ENCODE measurements at regions not wholly inside any gene's neighbourhood (a gene's known extent, or its start where the extent isn't known, plus 50 kb on each side); places are given as distances from the start of the nearest gene placed in this dataset.

DNA sequence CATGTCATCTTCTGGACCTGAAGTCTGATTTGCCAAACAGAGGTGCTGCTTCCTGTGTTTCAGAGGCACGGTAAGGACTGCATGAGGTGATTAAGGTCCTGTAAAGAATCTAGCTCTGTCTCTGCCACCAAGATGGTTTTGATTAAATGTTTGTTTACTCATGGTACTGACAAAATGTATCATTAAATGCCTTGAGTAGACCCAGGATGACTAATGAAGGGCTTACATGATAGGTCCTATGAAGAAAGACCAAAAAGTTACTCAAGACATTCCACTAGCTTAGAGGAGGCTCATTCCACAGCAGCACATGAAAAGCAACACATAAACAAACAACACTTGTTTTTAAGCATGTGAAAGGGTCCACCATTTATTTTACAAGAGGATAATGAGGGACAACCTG is 100.9 kb downstream of the BOD1 start:
- Histone ChIP-seq H3K4me3 (replicated peaks in 1 of 3; ENCODE audit: insufficient read depth in 1 of 3, low read depth in 1 of 3, low read length in 3 of 3) (no peak overlapping the region), H2AFZ (ENCODE audit: low read depth, low read length) (no peak overlapping the region), H3K9ac (replicated peaks; ENCODE audit: extremely low read depth, insufficient read depth, low read length) (no peak overlapping the region), H3K9me1 (replicated peaks; ENCODE audit: control insufficient read depth, extremely low read depth, insufficient read depth, low read length) (no peaks in the 10 kb centered on the region), H3K27ac (ENCODE audit: insufficient read depth, low read depth, low read length) (no peak overlapping the region), H3K4me1 (ENCODE audit: control insufficient read depth, extremely low read depth, insufficient read depth, low read length) (no peaks in the 10 kb centered on the region), H4K20me1 (replicated peaks; ENCODE audit: control insufficient read depth, extremely low read depth, insufficient read depth, low read length) (no peaks in the 10 kb centered on the region), H3K9me3 (replicated peaks; ENCODE audit: control insufficient read depth, insufficient read depth, low read length) (no peaks in the 10 kb centered on the region), H3K4me2 (ENCODE audit: insufficient read depth, low read length) (no peak overlapping the region), H3K36me3 (ENCODE audit: control insufficient read depth in 2 of 2, extremely low read depth in 1 of 2, insufficient read depth in 2 of 2, low read length in 2 of 2) (no peaks in the 10 kb centered on the region), H3K79me2 (ENCODE audit: control insufficient read depth, insufficient read depth, low read length) (no peaks in the 10 kb centered on the region), H3K27me3 (ENCODE audit: control insufficient read depth in 2 of 2, insufficient read depth in 2 of 2, low read length in 2 of 2) (peaks cover 0 to 2% of the 10 kb centered on the region in 2 experiments)
- TF ChIP-seq MYC (IDR thresholded peaks at IDR 0.05; ENCODE audit: low read depth, low read length), result no peak
- TF ChIP-seq, protein P1, sequence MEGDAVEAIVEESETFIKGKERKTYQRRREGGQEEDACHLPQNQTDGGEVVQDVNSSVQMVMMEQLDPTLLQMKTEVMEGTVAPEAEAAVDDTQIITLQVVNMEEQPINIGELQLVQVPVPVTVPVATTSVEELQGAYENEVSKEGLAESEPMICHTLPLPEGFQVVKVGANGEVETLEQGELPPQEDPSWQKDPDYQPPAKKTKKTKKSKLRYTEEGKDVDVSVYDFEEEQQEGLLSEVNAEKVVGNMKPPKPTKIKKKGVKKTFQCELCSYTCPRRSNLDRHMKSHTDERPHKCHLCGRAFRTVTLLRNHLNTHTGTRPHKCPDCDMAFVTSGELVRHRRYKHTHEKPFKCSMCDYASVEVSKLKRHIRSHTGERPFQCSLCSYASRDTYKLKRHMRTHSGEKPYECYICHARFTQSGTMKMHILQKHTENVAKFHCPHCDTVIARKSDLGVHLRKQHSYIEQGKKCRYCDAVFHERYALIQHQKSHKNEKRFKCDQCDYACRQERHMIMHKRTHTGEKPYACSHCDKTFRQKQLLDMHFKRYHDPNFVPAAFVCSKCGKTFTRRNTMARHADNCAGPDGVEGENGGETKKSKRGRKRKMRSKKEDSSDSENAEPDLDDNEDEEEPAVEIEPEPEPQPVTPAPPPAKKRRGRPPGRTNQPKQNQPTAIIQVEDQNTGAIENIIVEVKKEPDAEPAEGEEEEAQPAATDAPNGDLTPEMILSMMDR (IDR thresholded peaks at IDR 0.05; ENCODE audit: extremely low read depth in 1 of 2, insufficient read depth in 1 of 2, low read depth in 1 of 2, low read length in 2 of 2), result no peak
- TF ChIP-seq GATA2 (IDR thresholded peaks at IDR 0.05; ENCODE audit: insufficient read depth, insufficient read length, low read depth, low read length), result no peak
- no peak for TF ChIP-seq JUN (IDR thresholded peaks at IDR 0.05; ENCODE audit: borderline replicate concordance, insufficient read depth, insufficient read length, low read depth)
- no peak for TF ChIP-seq POLR2AphosphoS5 (IDR thresholded peaks at IDR 0.05; ENCODE audit: insufficient read depth, low read depth, low read length)
- dilution Hi-C loops (cut with MboI; ENCODE audit: extremely low pct_ligation_motif_present, low sequenced_read_pairs) (no loop called here), intact Hi-C loops (cut with micrococcal nuclease) (no loop called here)
- POLR2A ChIA-PET, result no interaction called here
- FAIRE-seq, result no peak
- DNase-seq (ENCODE audit: low read depth, low spot score), result no peak
- CTCF ChIA-PET, result interaction anchor here (1.5 kb wide), 1 partner anchor 58 kb away, joined by 4 read pairs; no protein-coding TSS in a partner anchor
- no TSS peak for BruUV-seq (replicated peaks)

DNA sequence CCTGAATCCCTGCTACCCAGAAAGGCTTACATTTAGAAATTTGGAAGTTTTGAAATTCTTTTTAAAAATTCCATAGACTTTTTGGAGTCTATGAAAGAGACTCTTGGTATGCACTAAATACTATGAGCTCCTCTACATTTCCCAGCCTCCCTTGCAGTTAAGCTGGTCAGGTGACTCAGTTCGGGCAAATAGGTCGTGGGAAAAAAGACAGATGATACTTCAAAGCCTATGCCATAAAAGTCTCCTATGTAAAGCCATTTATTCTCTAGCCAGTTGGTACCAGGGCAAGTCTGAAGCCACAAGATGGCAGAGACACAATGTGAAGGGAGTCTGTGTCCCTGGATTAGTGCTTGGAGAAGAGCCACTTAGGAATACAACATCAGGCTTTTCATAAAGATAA is 101.8 kb downstream of the BOD1 start:
- Histone ChIP-seq H3K27me3 (ENCODE audit: control insufficient read depth in 2 of 2, insufficient read depth in 2 of 2, low read length in 2 of 2) (peaks cover 0 to 2% of the 10 kb centered on the region in 2 experiments), H3K27ac (ENCODE audit: insufficient read depth, low read depth, low read length) (no peak overlapping the region), H3K9me3 (replicated peaks; ENCODE audit: control insufficient read depth, insufficient read depth, low read length) (no peaks in the 10 kb centered on the region), H3K4me1 (ENCODE audit: control insufficient read depth, extremely low read depth, insufficient read depth, low read length) (no peaks in the 10 kb centered on the region), H4K20me1 (replicated peaks; ENCODE audit: control insufficient read depth, extremely low read depth, insufficient read depth, low read length) (no peaks in the 10 kb centered on the region), H3K36me3 (ENCODE audit: control insufficient read depth in 2 of 2, extremely low read depth in 1 of 2, insufficient read depth in 2 of 2, low read length in 2 of 2) (no peaks in the 10 kb centered on the region), H2AFZ (ENCODE audit: low read depth, low read length) (no peak overlapping the region), H3K79me2 (ENCODE audit: control insufficient read depth, insufficient read depth, low read length) (no peaks in the 10 kb centered on the region), H3K9ac (replicated peaks; ENCODE audit: extremely low read depth, insufficient read depth, low read length) (no peak overlapping the region), H3K9me1 (replicated peaks; ENCODE audit: control insufficient read depth, extremely low read depth, insufficient read depth, low read length) (no peaks in the 10 kb centered on the region), H3K4me2 (ENCODE audit: insufficient read depth, low read length) (no peak overlapping the region), H3K4me3 (replicated peaks in 1 of 3; ENCODE audit: insufficient read depth in 1 of 3, low read depth in 1 of 3, low read length in 3 of 3) (no peak overlapping the region)
- FAIRE-seq (no peak), DNase-seq (ENCODE audit: low read depth, low spot score) (no peak)
- TF ChIP-seq MYC (IDR thresholded peaks at IDR 0.05; ENCODE audit: low read depth, low read length) (no peak), FOS (IDR thresholded peaks at IDR 0.05; ENCODE audit: borderline replicate concordance, insufficient read depth, low read length) (no peak), GATA2 (IDR thresholded peaks at IDR 0.05; ENCODE audit: insufficient read depth, insufficient read length, low read depth, low read length) (no peak), JUN (IDR thresholded peaks at IDR 0.05; ENCODE audit: borderline replicate concordance, insufficient read depth, insufficient read length, low read depth) (no peak), POLR2AphosphoS5 (IDR thresholded peaks at IDR 0.05; ENCODE audit: insufficient read depth, low read depth, low read length) (no peak), EZH2 (IDR thresholded peaks at IDR 0.05; ENCODE audit: borderline replicate concordance, low read depth, low read length, severe bottlenecking) (no peak), POLR2A (IDR thresholded peaks at IDR 0.05; ENCODE audit: low read depth, low read length) (no peak)
- TF ChIP-seq, protein P1 (IDR thresholded peaks at IDR 0.05; ENCODE audit: extremely low read depth in 1 of 2, insufficient read depth in 1 of 2, low read depth in 1 of 2, low read length in 2 of 2), result no peak
- POLR2A ChIA-PET, result no interaction called here
- dilution Hi-C loops (cut with MboI; ENCODE audit: extremely low pct_ligation_motif_present, low sequenced_read_pairs), result no loop called here
- no TSS peak for BruUV-seq (replicated peaks)
- intact Hi-C loops (cut with micrococcal nuclease), result no loop called here
- CTCF ChIA-PET, result no interaction called here
